ENCODE measurements at regions not wholly inside any gene's neighbourhood (a gene's known extent, or its start where the extent isn't known, plus 50 kb on each side); places are given as distances from the start of the nearest gene placed in this dataset.

GRCh38 chr18:54444319-54444914 lies 86.7 kb downstream of the C18orf54 start:
- Histone ChIP-seq H3K27ac (no peak overlapping the region), H3K27me3 (replicated peaks; ENCODE audit: insufficient read depth) (no peaks in the 10 kb centered on the region), H3K4me1 (ENCODE audit: control insufficient read depth in 1 of 2, low read depth in 2 of 2) (no peaks in the 10 kb centered on the region), H3K36me3 (no peaks in the 10 kb centered on the region), H3K4me3 (no peak overlapping the region), H3K9me3 (no peaks in the 10 kb centered on the region)
- ATAC-seq (ENCODE audit: insufficient number of reproducible peaks, low FRiP score, low read depth) (peak; percentile 65), DNase-seq (ENCODE audit: low spot score) (no peak)
- TF ChIP-seq CTCF (IDR thresholded peaks at IDR 0.05), result peak; percentile 34

- ATAC-seq (ENCODE audit: insufficient number of reproducible peaks, low FRiP score, low read depth) (no peak), DNase-seq (ENCODE audit: low spot score) (no peak)
- no peaks in the 10 kb centered on the region for H3K4me1 ChIP-seq (ENCODE audit: control insufficient read depth in 1 of 2, low read depth in 2 of 2)
- no peaks in the 10 kb centered on the region for H3K9me3 ChIP-seq
- no peak for TF ChIP-seq CTCF (IDR thresholded peaks at IDR 0.05)
- H3K27me3 ChIP-seq (replicated peaks; ENCODE audit: insufficient read depth), result no peaks in the 10 kb centered on the region
- H3K36me3 ChIP-seq, result no peaks in the 10 kb centered on the region
- no peak overlapping the region for H3K4me3 ChIP-seq
- no peak overlapping the region for H3K27ac ChIP-seq
Measured at GRCh38 chr18:54453996-54454395, 96.3 kb downstream of the C18orf54 start.

- H3K4me3 ChIP-seq, result no peak overlapping the region
- H3K9me3 ChIP-seq, result no peaks in the 10 kb centered on the region
- no peak for ATAC-seq (ENCODE audit: insufficient number of reproducible peaks, low FRiP score, low read depth)
Measured at GRCh38 chr18:54465502-54465901, 107.8 kb downstream of the C18orf54 start.

GRCh38 chr18:54466248-54467005 lies 108.7 kb downstream of the C18orf54 start:
- H3K9me3 ChIP-seq, result no peaks in the 10 kb centered on the region
- TF ChIP-seq CTCF (IDR thresholded peaks at IDR 0.05), result no peak
- no peaks in the 10 kb centered on the region for H3K4me1 ChIP-seq (ENCODE audit: control insufficient read depth in 1 of 2, low read depth in 2 of 2)
- no peaks in the 10 kb centered on the region for H3K27me3 ChIP-seq (replicated peaks; ENCODE audit: insufficient read depth)
- DNase-seq (ENCODE audit: low spot score) (no peak), ATAC-seq (ENCODE audit: insufficient number of reproducible peaks, low FRiP score, low read depth) (no peak)
- no peak overlapping the region for H3K27ac ChIP-seq
- no peaks in the 10 kb centered on the region for H3K36me3 ChIP-seq
- H3K4me3 ChIP-seq, result no peak overlapping the region

More at GRCh38 chr18:54465502-54465901, 107.8 kb downstream of the C18orf54 start:
- Histone ChIP-seq H3K27me3 (replicated peaks; ENCODE audit: insufficient read depth) (no peaks in the 10 kb centered on the region), H3K36me3 (no peaks in the 10 kb centered on the region), H3K4me1 (ENCODE audit: control insufficient read depth in 1 of 2, low read depth in 2 of 2) (no peaks in the 10 kb centered on the region), H3K27ac (no peak overlapping the region)
- TF ChIP-seq CTCF (IDR thresholded peaks at IDR 0.05), result no peak
- no peak for DNase-seq (ENCODE audit: low spot score)

GRCh38 chr18:54479365-54479764 lies 111.7 kb upstream of the DYNAP start:
- H3K36me3 ChIP-seq, result no peaks in the 10 kb centered on the region
- H3K9me3 ChIP-seq, result no peaks in the 10 kb centered on the region
- no peak overlapping the region for H3K4me3 ChIP-seq
- H3K4me1 ChIP-seq (ENCODE audit: control insufficient read depth in 1 of 2, low read depth in 2 of 2), result peaks cover 2 to 6% of the 10 kb centered on the region in 2 donors
- no peak for TF ChIP-seq CTCF (IDR thresholded peaks at IDR 0.05)
- ATAC-seq (ENCODE audit: insufficient number of reproducible peaks, low FRiP score, low read depth) (no peak), DNase-seq (ENCODE audit: low spot score) (no peak)
- H3K27me3 ChIP-seq (replicated peaks; ENCODE audit: insufficient read depth), result no peaks in the 10 kb centered on the region
- no peak overlapping the region for H3K27ac ChIP-seq

All from thoracic aorta (tissue), 2 donors.